Suprapubic skin (tissue), 3 donors: ENCODE measurements at regions not wholly inside any gene's neighbourhood (a gene's known extent, or its start where the extent isn't known, plus 50 kb on each side); places are given as distances from the start of the nearest gene placed in this dataset.

Source experiments
- CTCF ChIP-seq, 2 donors: fragments of 200-600 bp in 1 of 2; fragments of 450-650 bp in 1 of 2; sonication (generic) in 1 of 2; IDR thresholded peaks; one replicate each; pipeline ENCODE4 v1.5.1; 2016 to 2019; ENCODE audit warnings: antibody characterized with exemption in 2 of 2, mild to moderate bottlenecking in 1 of 2, moderate library complexity in 1 of 2
- POLR2AphosphoS5 ChIP-seq, 3 donors: sonication (generic); formaldehyde crosslinking; IDR thresholded peaks; one replicate each; pipeline ENCODE4 v1.6.1; 2017; ENCODE audit warnings: antibody characterized with exemption in 3 of 3

GRCh38 chr13:104943331-104943730 lies 1592.1 kb downstream of the EFNB2 start:
- TF ChIP-seq CTCF (IDR thresholded peaks at IDR 0.05) (no peak), POLR2AphosphoS5 (IDR thresholded peaks at IDR 0.05) (no peak)
